Endometrial microvascular endothelial cells (primary cell): ENCODE measurements at regions not wholly inside any gene's neighbourhood (a gene's known extent, or its start where the extent isn't known, plus 50 kb on each side); places are given as distances from the start of the nearest gene placed in this dataset.

Source experiments
- in situ Hi-C: cut with HindIII; loops from 2 replicates; pipeline ENCODE4 v1.10.0; 2017; ENCODE audit warnings: low sequenced_read_pairs, low pct_unique_long_range_greater_than_20kb; ENCODE audit errors: inconsistent ontology term

DNA sequence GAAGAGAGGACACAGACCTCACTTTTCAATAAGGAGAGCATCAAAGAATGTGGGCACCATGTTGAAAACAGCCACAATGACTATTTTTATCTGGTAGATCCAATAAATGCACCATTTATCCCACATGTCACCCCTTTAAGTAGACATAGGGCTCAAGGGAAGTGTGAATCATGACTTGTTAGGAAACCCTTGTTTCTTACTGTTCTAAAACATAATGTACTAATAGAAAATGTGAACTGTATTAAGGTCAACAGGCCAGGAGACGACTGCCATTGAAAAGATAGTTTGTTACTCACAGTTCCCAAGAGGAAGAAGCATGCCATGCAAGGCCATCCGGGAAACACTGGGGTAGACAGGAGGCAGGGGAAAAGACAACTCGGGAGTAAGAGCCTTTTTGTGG, 137.7 kb downstream of the EN1 start:
- in situ Hi-C loops: no loop called here

DNA sequence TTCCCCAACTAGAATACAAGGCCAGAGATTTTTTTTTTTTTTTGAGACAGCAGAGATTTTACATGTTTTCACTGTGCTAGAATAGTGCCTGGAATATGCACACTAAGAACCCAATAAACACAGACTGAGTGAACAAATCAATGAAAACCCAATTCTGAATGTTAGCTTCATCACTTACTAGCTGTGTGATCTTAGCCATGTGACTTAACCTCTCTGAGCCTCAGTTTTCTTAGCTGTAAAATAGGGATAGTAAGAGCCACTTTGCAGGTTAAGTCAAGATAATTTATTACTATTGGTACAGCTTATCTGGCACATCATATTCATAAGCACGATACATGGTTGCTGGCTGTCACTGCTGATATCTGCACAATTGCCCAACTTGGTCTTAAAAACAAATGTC, 140.6 kb downstream of the EN1 start:
- in situ Hi-C loops: no loop called here

DNA sequence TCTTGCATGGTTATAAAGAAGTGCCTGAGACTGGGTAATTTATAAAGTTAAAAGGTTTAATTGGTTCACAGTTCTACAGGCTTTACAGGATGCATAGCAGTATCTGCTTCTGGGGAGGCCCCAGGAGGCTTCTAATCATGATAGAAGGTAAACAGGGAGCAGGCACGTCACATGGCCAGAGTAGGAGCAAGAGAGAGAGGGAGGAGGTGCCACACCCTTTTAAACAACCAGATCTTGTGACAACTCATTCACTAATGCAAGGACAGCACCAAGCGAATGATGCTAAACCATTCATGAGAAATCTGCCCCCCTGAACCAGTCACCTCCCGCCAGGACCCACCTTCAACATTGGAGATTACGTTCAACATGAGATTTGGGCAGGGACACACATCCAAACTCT, 141.1 kb downstream of the EN1 start:
- in situ Hi-C loops: no loop called here

DNA sequence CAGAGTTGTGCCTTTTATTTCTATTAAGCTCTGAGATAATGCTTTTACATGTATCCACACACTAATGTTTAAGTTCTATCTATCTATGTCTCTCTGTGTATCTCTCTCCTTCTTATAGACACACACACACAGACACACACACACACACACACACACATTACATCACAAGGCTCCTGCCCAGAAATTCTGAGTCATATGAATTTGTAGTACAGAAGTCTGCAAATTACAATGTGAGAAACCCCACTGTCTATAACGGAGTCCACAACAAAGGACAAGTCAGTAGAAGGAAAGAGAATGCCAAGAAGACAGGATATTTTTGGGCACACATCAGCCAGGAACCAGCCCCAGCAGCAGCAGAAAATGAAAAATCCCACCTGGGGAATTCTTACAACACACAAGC, 142.4 kb downstream of the EN1 start:
- in situ Hi-C loops: no loop called here

DNA sequence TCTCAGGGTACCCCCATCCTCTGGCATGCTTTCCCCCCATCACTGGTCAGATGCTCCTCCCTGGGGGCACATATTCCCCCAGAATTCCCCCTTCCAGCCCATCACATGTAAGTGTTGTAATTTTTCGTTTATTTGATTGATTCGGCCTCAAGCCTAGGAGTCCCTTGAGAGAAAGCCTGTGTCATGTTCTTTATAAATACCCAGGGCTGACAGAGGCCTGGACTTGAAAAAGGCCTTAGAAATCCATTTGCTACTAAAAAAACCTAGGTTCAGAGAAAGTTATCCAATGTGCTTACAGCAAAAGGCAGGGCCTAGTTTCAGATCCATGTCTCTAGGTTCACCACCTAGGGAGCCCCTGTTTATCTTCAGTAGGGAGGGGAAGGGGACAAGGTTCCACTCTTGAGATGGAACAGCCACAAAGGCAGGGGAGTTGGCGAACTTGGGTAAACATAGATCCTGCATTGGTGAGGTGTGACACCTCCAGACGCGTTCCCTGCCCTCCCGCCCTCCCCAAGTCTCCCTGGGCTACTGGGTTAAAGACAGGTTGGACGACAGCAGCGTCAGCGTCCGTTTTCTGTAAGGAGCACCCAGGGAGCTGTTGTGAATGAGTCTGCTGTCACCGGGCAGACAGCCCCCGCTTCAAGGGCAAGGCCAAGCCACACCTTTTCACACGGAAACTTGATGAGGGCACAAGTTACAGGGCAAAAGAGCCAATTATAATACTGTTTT, 147.8 kb downstream of the EN1 start:
- in situ Hi-C loops: no loop called here

DNA sequence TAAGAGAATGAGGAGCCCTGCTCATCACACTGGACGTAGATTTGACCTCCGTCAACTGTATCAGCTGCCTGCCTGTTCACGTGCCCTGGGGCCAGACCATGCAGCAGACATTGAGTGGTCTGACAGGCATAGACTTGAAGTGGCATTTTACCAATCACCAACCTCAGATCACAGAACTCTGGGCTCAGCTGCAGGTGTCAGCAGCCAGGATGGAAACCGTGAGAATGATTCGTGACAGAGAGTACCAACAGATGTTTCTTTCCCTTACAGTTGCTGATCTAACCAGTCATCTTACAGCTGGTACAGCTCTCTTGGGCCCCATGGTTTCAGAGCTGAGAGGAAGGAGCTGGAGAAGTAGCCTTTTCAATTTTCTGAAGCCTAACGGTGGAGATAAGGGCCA, 148.9 kb downstream of the EN1 start:
- in situ Hi-C loops: no loop called here

DNA sequence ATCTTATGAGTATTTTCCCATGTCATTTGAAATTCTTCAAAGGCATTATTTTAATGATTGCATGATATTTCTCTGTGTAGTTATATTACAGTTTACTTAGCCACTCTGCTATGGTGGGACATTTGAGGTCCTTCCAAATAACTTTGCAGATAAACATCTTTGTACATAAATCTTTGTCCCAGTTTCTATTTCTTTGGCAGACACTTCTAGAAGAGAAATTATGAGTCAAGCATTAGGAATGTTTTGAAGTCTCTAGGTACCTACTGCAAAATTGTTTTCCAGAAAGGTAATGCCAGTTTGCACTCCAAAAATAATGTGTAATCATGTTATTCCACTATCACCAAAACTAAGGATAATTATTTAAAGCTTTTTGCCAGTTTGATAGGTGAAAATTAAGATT, 149.7 kb downstream of the EN1 start:
- in situ Hi-C loops: no loop called here

DNA sequence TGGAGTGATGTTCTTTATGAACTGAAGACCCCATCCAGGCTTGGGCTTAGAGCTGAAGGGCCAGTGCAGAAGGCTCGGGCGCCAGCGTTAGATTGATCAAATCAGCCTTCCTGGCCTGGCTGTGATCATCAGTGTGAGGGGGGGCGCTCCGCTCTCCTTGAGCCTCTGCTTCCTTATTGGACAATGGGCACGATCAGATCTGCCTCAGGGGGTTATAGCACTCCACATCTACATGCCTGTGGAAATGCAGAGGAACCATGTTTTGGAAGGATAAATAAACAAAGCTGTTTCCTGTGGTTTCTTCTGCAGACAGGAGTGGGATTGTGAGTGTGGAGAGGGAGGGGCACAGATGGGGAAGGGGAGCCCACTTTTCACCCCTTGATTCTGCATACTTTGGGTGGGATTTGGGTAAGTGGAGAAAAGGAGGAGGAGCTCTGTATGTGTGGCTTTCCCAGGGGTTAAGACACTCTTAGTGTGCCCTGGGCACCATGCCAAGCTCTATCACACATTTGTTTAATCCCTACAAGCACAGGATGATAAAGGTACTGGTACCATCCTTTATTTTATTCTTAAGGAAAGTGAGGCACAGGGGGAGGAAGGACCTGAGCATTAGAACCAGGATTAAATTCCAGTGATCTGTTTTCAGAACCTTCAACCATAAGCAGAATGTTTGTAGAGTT, 150.5 kb downstream of the EN1 start:
- in situ Hi-C loops: no loop called here

DNA sequence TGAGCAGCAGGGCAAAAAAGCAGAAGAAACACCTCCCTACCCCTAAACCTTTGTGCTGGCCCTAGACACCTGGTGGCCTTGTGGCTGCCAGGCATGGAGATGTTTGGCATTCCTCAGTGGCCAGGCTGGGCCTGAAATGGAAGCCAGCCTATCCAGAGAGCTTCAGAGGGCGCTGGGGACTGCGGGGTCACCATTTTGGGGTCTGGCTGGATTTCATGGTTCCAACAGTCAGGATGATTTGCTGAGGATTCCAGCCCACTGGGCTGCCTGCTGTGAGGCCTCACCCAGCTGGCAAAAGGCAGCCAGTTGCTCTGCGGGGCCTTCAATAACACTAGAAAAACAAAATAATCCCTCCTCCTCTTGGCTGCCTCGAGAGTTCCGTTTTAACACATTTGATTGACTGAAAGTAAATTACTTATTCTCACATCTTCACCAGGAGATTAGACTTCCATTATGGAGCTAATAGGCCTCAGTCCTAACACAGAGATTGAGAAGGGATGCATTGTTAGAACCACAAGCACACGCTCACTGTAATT, 154.1 kb downstream of the EN1 start:
- in situ Hi-C loops: no loop called here

DNA sequence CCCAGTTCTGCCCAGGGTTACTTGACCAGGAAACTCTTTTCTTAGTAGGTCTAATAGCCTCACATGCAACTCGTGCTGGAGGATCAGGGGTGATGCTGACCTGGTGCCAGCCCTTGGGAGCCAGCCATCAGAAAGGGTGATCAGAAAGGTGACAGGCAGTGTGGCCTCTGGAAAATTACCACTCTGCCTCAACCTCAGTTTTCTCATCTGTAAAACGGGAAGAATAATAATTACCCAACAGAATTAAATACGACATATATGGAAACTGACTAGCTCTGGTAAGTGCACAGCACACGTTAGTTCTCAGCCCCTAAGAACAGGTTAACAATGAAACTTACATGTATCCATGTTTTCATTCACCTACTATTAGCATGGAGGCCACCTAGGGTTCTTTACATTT, 157.6 kb downstream of the EN1 start:
- in situ Hi-C loops: no loop called here

DNA sequence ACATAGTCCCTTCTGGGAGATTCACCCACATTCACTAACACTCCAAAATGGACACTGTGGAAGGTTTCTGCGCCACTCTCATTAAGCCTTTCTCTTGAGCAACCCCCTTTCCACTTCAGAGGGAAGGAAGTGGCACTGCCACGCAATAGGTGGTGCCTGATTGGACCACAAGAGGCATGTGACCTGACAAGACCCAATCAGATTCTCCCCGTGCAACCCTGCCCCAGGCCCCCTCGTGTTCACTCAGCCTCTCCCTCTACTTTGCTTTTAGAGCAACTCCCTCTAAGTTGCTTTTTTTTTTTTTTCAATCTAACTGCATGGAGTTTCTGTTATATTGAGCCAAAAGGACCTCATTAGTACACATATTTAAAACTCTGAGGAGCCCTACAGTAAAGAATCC, 158.0 kb downstream of the EN1 start:
- in situ Hi-C loops: no loop called here

DNA sequence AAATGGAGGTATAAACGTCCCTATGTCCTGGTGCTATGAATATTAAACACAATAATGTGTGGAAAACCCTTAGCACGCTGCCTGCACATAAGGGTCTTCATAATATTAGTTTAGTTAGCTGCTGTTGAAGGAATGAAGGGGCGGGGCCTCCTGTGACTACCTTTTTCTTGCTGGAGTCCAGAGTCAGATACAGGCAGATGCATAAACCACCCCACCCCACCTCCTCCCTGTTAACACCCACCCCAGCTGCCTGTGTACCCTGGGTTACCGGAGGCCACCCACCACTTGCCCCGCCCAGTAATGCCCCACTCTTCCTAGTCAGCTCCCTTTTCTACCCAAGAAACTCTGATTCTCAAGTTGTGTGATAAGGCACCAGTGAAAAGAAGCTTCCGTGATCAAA, 158.4 kb downstream of the EN1 start:
- in situ Hi-C loops: no loop called here

DNA sequence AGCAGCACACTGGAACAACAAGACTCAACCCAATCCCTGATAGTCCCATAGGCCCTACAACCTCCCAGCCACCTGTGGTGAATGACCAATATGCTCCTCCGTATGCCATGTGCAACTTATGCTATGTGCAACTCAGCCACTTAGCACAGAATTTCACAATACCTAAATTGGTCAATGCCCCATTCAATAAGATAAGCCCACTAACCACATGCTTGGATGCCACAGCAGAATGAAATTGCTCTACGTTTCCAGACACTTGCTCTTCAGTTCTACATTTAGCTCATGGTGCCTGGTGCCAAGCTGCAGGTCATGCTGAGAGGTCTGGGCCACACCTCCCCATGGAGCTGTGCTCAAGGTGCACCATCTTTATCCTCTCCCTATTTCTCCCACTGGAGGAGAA, 159.8 kb downstream of the EN1 start:
- in situ Hi-C loops: no loop called here

DNA sequence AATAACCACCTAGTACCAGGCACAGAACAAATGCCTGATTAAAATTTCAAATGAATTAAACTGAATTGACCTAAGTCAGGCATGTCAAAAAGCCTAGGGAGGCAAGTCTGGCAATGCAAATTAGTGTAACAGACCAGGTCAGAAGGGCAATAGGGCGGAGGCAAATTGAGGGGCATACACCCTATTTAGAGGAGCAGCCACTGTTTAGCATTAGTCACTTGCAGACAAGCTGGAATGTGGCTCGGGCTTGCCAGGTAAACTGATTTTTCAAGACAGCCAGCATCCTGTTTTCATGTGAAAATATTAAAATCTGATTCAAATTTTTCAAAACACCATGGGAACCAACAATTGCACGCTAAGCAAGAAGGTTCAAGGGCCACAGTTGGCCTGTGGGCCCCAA, 160.3 kb downstream of the EN1 start:
- in situ Hi-C loops: no loop called here

DNA sequence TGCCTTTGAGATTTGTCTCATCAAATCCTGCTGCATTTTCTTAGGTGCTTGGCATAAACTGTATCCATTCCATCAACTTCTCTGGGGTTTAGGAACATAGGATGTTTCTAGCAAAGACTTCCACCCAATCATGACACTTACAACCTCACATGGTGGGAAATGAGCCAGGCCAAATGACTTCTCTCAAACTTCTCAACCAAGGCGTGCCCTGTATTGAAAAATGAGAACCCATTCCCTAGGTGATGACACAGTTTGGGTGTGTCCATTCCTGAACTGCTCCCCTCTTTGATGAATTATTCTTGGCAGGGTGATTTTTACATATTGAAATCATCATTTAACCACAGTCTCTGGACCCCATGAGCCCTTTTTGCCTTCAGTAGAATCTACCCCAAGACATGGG, 161.1 kb downstream of the EN1 start:
- in situ Hi-C loops: no loop called here

DNA sequence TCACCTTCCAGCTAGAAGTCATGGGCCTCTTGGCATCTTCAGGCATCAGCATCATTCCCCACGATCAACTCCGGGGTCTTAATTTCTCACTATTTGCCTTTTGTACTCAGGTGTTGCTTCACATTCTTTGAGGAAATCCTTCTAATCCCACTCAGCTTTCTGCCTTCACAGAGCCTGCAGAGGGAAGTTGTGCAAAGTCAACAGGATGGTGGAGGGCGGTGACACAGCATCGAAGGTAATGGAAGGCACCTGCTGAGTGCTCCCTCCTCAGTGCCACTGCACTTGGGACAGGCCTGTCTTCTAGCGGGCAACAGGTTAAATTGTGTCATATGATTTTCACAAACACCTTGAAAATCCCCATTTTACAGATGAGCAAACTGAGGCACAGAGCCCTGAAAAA, 164.0 kb downstream of the EN1 start:
- in situ Hi-C loops: no loop called here

DNA sequence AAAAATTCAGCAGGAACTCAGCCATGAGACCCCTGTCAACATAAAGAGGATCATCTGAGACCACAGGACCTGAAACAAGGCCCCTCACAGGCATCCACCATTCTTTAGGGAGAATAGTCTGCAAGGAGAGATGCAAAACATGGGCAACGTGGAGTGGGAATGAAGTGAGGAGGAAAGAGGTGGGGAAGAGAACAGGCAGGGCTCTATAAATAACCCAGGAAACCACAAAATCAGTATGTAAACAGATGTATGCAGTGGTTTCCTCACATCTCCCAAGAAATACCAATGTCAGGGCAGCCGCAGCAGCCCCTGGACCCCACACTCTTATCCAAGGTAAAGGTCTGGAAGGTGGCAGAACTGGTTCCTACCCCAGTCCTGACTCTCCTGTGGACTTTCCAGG, 168.5 kb downstream of the EN1 start:
- in situ Hi-C loops: no loop called here

DNA sequence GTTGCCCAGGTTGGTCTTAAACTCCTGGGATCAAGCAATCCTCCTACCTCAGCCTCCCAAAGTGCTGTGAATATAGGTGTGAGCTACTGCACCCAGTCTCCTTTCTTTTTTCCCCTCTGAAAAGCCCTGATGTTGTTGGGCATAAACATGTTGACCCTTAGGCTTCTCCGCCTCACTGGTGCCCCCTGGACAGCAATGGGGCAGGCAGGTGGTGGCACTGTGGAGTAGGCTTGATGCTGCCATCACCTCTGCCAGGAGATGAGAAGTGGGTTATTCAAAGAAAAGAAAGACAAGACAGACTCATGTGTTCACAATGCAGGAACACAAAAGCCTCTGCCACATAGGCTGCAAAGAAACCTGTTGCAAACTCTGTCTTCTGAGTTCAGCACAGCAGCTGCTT, 169.9 kb downstream of the EN1 start:
- in situ Hi-C loops: no loop called here

DNA sequence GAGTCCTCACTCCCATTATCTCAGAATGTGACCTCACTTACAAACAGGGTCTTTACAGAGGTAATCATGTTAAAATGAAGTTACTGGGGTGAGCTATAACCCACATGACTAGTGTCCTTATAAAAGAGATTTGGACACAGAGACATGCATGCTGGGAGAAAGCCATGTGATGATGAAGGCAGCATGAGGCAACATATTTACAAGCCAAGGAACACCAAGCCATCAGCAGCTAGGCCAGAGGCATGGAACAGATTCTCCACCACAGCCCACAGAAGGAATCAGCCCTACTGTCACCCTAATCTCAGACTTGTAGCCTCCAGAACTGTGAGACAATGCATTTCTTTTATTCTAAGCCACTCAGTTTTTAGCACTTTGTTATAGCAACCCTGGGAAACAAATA, 171.9 kb downstream of the EN1 start:
- in situ Hi-C loops: no loop called here

DNA sequence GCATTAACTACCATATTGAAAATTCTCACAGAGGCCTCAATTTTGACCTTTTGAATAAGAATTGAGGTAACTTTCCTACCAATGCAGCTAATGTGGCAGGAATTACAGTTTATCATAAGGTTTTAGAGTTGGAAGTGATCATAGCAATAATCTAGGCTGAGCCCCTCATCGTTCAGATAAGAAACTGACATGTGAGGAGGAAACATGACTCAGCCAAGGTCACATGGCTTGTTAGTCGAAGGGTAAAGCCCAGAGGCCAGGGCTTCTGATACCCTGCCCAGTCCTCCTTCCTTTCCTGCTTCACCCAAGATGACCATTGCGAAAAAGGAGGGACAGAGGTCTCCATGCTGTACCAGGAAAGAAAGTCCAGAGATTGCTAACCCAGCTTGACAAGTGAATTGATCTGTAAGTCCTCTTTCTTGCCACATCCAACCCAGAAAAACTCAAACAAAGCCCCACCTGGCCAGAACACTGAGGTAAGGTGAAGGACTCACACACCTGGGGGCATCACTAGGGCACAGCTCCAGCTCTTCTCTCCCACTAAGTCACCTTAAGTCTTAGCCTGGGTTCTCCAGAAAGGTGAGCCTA, 174.8 kb downstream of the EN1 start:
- in situ Hi-C loops: no loop called here
